OCI-LY1 (cell line): ENCODE measurements at regions not wholly inside any gene's neighbourhood (a gene's known extent, or its start where the extent isn't known, plus 50 kb on each side); places are given as distances from the start of the nearest gene placed in this dataset.

Experiments used
- EZH2 ChIP-seq: fragments of 200-600 bp; sonication (generic), shearing (Covaris generic); IDR thresholded peaks from 2 replicates; pipeline ENCODE4 v1.8.0; 2017; ENCODE audit warnings: borderline replicate concordance, mixed run types, mild to moderate bottlenecking, antibody characterized with exemption, low read length, moderate library complexity, mixed read lengths
- TF ChIP-seq, protein P1 (sequence below): fragments of 200-600 bp; sonication (generic), shearing (Covaris generic); IDR thresholded peaks from 2 replicates; pipeline ENCODE4 v1.5.1; 2017; ENCODE audit warnings: mild to moderate bottlenecking, antibody characterized with exemption, low read length, moderate library complexity, mixed read lengths

DNA sequence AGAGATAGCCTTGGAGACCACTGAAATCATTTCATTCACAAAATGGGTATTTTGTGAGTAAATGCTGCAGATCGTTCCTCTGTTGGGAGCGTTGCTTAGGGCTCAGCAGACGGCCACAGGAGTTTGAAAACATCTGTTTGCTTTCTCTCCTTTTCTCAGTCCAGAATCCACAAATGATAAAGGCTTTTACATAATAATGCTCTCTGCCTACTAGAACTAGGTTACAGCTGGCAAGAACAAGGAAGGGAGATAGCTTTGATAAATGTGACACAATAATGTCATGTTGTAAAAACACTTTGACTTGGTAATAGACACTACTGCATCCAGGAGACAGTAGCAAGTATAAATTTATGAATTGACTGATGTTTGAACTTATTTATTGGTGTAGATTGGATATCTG lies 1072.4 kb upstream of the CDH6 start:
- TF ChIP-seq, protein P1, sequence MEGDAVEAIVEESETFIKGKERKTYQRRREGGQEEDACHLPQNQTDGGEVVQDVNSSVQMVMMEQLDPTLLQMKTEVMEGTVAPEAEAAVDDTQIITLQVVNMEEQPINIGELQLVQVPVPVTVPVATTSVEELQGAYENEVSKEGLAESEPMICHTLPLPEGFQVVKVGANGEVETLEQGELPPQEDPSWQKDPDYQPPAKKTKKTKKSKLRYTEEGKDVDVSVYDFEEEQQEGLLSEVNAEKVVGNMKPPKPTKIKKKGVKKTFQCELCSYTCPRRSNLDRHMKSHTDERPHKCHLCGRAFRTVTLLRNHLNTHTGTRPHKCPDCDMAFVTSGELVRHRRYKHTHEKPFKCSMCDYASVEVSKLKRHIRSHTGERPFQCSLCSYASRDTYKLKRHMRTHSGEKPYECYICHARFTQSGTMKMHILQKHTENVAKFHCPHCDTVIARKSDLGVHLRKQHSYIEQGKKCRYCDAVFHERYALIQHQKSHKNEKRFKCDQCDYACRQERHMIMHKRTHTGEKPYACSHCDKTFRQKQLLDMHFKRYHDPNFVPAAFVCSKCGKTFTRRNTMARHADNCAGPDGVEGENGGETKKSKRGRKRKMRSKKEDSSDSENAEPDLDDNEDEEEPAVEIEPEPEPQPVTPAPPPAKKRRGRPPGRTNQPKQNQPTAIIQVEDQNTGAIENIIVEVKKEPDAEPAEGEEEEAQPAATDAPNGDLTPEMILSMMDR, result no peak
- TF ChIP-seq EZH2, result no peak
